DND-41 (cell line): ENCODE measurements at regions not wholly inside any gene's neighbourhood (a gene's known extent, or its start where the extent isn't known, plus 50 kb on each side); places are given as distances from the start of the nearest gene placed in this dataset.

Experiments
- ATAC-seq: fragments of 200-7000 bp; cut with Tn5 transposase; 3 replicates; pipeline ENCODE4 v1.9.1; 2021; ENCODE audit warnings: low read depth; ENCODE audit not compliant: insufficient read depth
- DNase-seq: peaks from one replicate; pipeline ENCODE4 v3.0.0-alpha.2; 2020
- H2AFZ ChIP-seq: 2 replicates; pipeline ENCODE4 v1.6.0; 2012; ENCODE audit warnings: low read depth, low read length
- H3K27ac ChIP-seq: 2 replicates; pipeline ENCODE4 v1.5.1; 2012; ENCODE audit warnings: low read length, inconsistent platforms
- H3K27me3 ChIP-seq: fragments of 200-600 bp; sonication (generic); 2 replicates; pipeline ENCODE4 v1.6.0; 2012; ENCODE audit warnings: low read length, mild to moderate bottlenecking, inconsistent platforms; ENCODE audit not compliant: insufficient read depth, poor library complexity
- H3K36me3 ChIP-seq: 2 replicates; pipeline ENCODE4 v1.5.1; 2012; ENCODE audit warnings: low read length, inconsistent platforms; ENCODE audit not compliant: insufficient read depth
- H3K4me1 ChIP-seq: 2 replicates; pipeline ENCODE4 v1.5.1; 2012; ENCODE audit warnings: mild to moderate bottlenecking, low read length; ENCODE audit not compliant: insufficient read depth
- H3K4me2 ChIP-seq: 2 replicates; pipeline ENCODE4 v1.6.0; 2012; ENCODE audit warnings: mild to moderate bottlenecking, moderate library complexity, low read length, inconsistent platforms; ENCODE audit not compliant: insufficient read depth
- H3K4me3 ChIP-seq, 2 experiments: fragments of 200-600 bp in 1 of 2; shearing (Covaris generic) in 1 of 2; 2 replicates each; pipeline ENCODE4 v1.5.1; 2012 to 2016; ENCODE audit warnings: inconsistent platforms in 2 of 2, low read length in 2 of 2, mild to moderate bottlenecking in 2 of 2, low read depth in 1 of 2, moderate library complexity in 1 of 2
- H3K79me2 ChIP-seq: 2 replicates; pipeline ENCODE4 v1.6.0; 2012; ENCODE audit warnings: low read length, inconsistent platforms; ENCODE audit not compliant: insufficient read depth
- H3K9ac ChIP-seq: 2 replicates; pipeline ENCODE4 v1.6.0; 2012; ENCODE audit warnings: low read depth, mild to moderate bottlenecking, inconsistent platforms, low read length, moderate library complexity
- H3K9me3 ChIP-seq: 2 replicates; pipeline ENCODE4 v1.5.1; 2012; ENCODE audit warnings: low read length, moderate library complexity, mild to moderate bottlenecking, inconsistent platforms; ENCODE audit not compliant: insufficient read depth, severe bottlenecking
- H4K20me1 ChIP-seq: 2 replicates; pipeline ENCODE4 v1.6.0; 2012; ENCODE audit warnings: low read length; ENCODE audit not compliant: insufficient read depth
- EZH2 ChIP-seq: IDR thresholded peaks from 3 replicates; pipeline ENCODE4 v1.6.1; 2012; ENCODE audit warnings: borderline replicate concordance, low read depth, mild to moderate bottlenecking, moderate library complexity, low read length, inconsistent platforms; ENCODE audit not compliant: severe bottlenecking
- TF ChIP-seq, protein P1 (sequence below): IDR thresholded peaks from 2 replicates; pipeline ENCODE4 v1.5.1; 2012; ENCODE audit warnings: borderline replicate concordance, low read length, moderate library complexity, mild to moderate bottlenecking; ENCODE audit not compliant: poor library complexity, severe bottlenecking; ENCODE audit errors: extremely low read depth

- H3K4me1 ChIP-seq = no peaks in the 10 kb centered on the region
- no peaks in the 10 kb centered on the region for H3K9me3 ChIP-seq
- H2AFZ ChIP-seq = no peak overlapping the region
- H3K36me3 ChIP-seq = no peaks in the 10 kb centered on the region
- TF ChIP-seq, protein P1, sequence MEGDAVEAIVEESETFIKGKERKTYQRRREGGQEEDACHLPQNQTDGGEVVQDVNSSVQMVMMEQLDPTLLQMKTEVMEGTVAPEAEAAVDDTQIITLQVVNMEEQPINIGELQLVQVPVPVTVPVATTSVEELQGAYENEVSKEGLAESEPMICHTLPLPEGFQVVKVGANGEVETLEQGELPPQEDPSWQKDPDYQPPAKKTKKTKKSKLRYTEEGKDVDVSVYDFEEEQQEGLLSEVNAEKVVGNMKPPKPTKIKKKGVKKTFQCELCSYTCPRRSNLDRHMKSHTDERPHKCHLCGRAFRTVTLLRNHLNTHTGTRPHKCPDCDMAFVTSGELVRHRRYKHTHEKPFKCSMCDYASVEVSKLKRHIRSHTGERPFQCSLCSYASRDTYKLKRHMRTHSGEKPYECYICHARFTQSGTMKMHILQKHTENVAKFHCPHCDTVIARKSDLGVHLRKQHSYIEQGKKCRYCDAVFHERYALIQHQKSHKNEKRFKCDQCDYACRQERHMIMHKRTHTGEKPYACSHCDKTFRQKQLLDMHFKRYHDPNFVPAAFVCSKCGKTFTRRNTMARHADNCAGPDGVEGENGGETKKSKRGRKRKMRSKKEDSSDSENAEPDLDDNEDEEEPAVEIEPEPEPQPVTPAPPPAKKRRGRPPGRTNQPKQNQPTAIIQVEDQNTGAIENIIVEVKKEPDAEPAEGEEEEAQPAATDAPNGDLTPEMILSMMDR = no peak
- no peak for TF ChIP-seq EZH2
- H3K79me2 ChIP-seq = no peaks in the 10 kb centered on the region
- DNase-seq (no peak), ATAC-seq (no peak)
- H3K27ac ChIP-seq = no peak overlapping the region
- no peak overlapping the region for H3K9ac ChIP-seq
- H3K4me3 ChIP-seq = no peak overlapping the region
- H3K4me2 ChIP-seq = no peak overlapping the region
- H3K27me3 ChIP-seq = no peaks in the 10 kb centered on the region
- H4K20me1 ChIP-seq = no peaks in the 10 kb centered on the region
Measured at GRCh38 chr6:79385893-79386292, 151.3 kb downstream of the LCA5 start.

GRCh38 chr6:79385333-79385732, 150.9 kb upstream of the HMGN3 start:
- Histone ChIP-seq H3K9ac (no peak overlapping the region), H3K4me3 (no peak overlapping the region), H3K27me3 (no peaks in the 10 kb centered on the region), H2AFZ (no peak overlapping the region), H3K27ac (no peak overlapping the region), H3K36me3 (no peaks in the 10 kb centered on the region), H3K4me1 (no peaks in the 10 kb centered on the region), H3K79me2 (no peaks in the 10 kb centered on the region), H3K9me3 (no peaks in the 10 kb centered on the region), H3K4me2 (no peak overlapping the region), H4K20me1 (no peaks in the 10 kb centered on the region)
- DNase-seq = no peak
- no peak for ATAC-seq
- TF ChIP-seq, protein P1 = no peak
- TF ChIP-seq EZH2 = no peak

DNA sequence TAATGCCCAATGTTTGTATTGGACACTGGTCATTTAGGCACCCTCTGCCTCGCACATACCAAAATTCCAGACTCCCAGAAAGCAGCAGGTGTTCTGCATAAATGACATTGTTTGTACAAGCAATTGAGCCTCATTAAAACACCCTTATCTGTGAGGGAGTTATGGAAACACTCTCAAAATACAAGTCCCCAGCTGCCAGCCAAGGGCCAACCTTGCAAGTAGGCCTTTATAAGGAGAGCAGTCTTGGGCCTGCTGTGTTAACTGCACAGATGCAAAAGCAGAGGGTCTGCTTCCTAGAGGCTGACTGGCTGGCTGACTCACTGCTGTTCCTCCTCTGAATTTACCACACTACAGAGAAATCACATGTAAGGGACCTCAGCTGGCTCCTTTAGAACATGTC, 150.4 kb upstream of the HMGN3 start:
- no peaks in the 10 kb centered on the region for H3K27me3 ChIP-seq
- H3K9ac ChIP-seq = no peak overlapping the region
- TF ChIP-seq, protein P1 = no peak
- no peak for TF ChIP-seq EZH2
- no peaks in the 10 kb centered on the region for H3K79me2 ChIP-seq
- H3K4me2 ChIP-seq = no peak overlapping the region
- ATAC-seq = no peak
- H3K36me3 ChIP-seq = no peaks in the 10 kb centered on the region
- no peak overlapping the region for H3K4me3 ChIP-seq
- H3K4me1 ChIP-seq = no peaks in the 10 kb centered on the region
- H4K20me1 ChIP-seq = no peaks in the 10 kb centered on the region
- no peak for DNase-seq
- H3K9me3 ChIP-seq = no peaks in the 10 kb centered on the region
- H3K27ac ChIP-seq = no peak overlapping the region
- H2AFZ ChIP-seq = no peak overlapping the region

- no peaks in the 10 kb centered on the region for H3K27me3 ChIP-seq
- H3K4me2 ChIP-seq = no peak overlapping the region
- H4K20me1 ChIP-seq = no peaks in the 10 kb centered on the region
- peaks cover 2% of the 10 kb centered on the region; the same call in 1 of the 2 replicates for H3K4me1 ChIP-seq
- no peak for TF ChIP-seq EZH2
- TF ChIP-seq, protein P1 = no peak
- no peak overlapping the region for H3K27ac ChIP-seq
- H3K4me3 ChIP-seq = no peak overlapping the region
- ATAC-seq (no peak), DNase-seq (no peak)
- H3K9me3 ChIP-seq = no peaks in the 10 kb centered on the region
- no peaks in the 10 kb centered on the region for H3K36me3 ChIP-seq
- no peak overlapping the region for H3K9ac ChIP-seq
- no peak overlapping the region for H2AFZ ChIP-seq
- H3K79me2 ChIP-seq = no peaks in the 10 kb centered on the region
Measured at GRCh38 chr6:79378957-79379356, 144.5 kb upstream of the HMGN3 start.
